ENCODE measurements at regions not wholly inside any gene's neighbourhood (a gene's known extent, or its start where the extent isn't known, plus 50 kb on each side); places are given as distances from the start of the nearest gene placed in this dataset.

GRCh38 chr2:22377268-22377667, 1007.7 kb upstream of the KLHL29 start:
- H3K9me3 ChIP-seq (ENCODE audit: insufficient read depth, low read length), result no peaks in the 10 kb centered on the region
- H3K27ac ChIP-seq (ENCODE audit: low read depth, low read length), result no peak overlapping the region
- no peaks in the 10 kb centered on the region for H4K20me1 ChIP-seq (ENCODE audit: low read depth, low read length)
- H3K9ac ChIP-seq (ENCODE audit: low read length), result no peak overlapping the region
- no peaks in the 10 kb centered on the region for H3F3A ChIP-seq (ENCODE audit: insufficient read depth)
- no peak overlapping the region for H3K4me3 ChIP-seq (ENCODE audit: insufficient read depth, low read length, poor library complexity, severe bottlenecking)
- H3K36me3 ChIP-seq (ENCODE audit: low read length), result no peaks in the 10 kb centered on the region
- H3K27me3 ChIP-seq (ENCODE audit: low read length), result no peaks in the 10 kb centered on the region
- H2AFZ ChIP-seq (ENCODE audit: low read depth, low read length, severe bottlenecking), result no peak overlapping the region
- no peaks in the 10 kb centered on the region for H3K9me2 ChIP-seq (replicated peaks; ENCODE audit: insufficient read depth, low read length)
- TF ChIP-seq, protein P1, sequence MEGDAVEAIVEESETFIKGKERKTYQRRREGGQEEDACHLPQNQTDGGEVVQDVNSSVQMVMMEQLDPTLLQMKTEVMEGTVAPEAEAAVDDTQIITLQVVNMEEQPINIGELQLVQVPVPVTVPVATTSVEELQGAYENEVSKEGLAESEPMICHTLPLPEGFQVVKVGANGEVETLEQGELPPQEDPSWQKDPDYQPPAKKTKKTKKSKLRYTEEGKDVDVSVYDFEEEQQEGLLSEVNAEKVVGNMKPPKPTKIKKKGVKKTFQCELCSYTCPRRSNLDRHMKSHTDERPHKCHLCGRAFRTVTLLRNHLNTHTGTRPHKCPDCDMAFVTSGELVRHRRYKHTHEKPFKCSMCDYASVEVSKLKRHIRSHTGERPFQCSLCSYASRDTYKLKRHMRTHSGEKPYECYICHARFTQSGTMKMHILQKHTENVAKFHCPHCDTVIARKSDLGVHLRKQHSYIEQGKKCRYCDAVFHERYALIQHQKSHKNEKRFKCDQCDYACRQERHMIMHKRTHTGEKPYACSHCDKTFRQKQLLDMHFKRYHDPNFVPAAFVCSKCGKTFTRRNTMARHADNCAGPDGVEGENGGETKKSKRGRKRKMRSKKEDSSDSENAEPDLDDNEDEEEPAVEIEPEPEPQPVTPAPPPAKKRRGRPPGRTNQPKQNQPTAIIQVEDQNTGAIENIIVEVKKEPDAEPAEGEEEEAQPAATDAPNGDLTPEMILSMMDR (IDR thresholded peaks at IDR 0.05; ENCODE audit: insufficient read depth, low read length, poor library complexity, severe bottlenecking), result no peak
- TF ChIP-seq EZH2phosphoT487 (conservative IDR thresholded peaks at IDR 0.05; ENCODE audit: low read length), result no peak
- H3K4me2 ChIP-seq (ENCODE audit: low read depth, low read length, poor library complexity, severe bottlenecking), result no peak overlapping the region
- no peaks in the 10 kb centered on the region for H3K79me2 ChIP-seq (ENCODE audit: insufficient read depth, low read length)

DNA sequence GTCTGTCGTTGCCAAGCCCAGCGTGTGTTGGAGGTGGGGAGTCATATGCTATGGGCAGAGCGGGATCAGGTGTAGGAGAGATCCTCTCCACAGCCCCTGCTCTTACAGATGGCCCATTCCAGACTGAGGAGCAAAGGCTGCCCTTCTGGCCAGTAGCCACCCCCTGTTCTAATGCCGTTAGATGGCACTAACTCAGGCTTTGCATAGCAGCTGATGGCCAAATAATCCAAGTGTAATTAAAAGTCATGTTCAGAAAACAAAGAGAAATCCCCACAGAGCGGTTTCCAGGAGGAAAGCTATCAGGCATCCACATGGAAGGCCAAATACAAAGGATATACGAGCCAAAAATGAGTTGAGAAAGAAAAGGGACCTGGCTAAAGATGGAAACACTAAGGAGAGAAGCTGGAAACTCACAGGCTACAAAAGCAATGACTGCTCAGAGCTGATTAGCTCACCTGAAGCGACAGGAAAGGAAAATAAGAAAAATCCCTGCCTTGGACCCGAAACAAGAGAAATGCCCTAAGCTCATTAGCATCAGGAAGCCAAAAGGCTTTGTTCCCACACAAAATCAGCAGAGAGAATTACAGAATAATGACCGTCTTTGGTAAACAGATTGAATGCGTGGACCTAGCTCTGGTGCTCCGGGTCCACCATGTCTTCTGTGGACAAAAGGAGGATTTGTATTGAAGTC, 1002.4 kb upstream of the KLHL29 start:
- Histone ChIP-seq H3F3A (ENCODE audit: insufficient read depth) (no peaks in the 10 kb centered on the region), H3K9ac (ENCODE audit: low read length) (no peak overlapping the region), H3K9me2 (replicated peaks; ENCODE audit: insufficient read depth, low read length) (no peaks in the 10 kb centered on the region), H3K27ac (ENCODE audit: low read depth, low read length) (no peak overlapping the region), H3K79me2 (ENCODE audit: insufficient read depth, low read length) (no peaks in the 10 kb centered on the region), H3K36me3 (ENCODE audit: low read length) (no peaks in the 10 kb centered on the region), H3K4me2 (ENCODE audit: low read depth, low read length, poor library complexity, severe bottlenecking) (no peak overlapping the region), H3K4me3 (ENCODE audit: insufficient read depth, low read length, poor library complexity, severe bottlenecking) (no peak overlapping the region), H3K9me3 (ENCODE audit: insufficient read depth, low read length) (no peaks in the 10 kb centered on the region), H3K27me3 (ENCODE audit: low read length) (no peaks in the 10 kb centered on the region), H4K20me1 (ENCODE audit: low read depth, low read length) (no peaks in the 10 kb centered on the region), H2AFZ (ENCODE audit: low read depth, low read length, severe bottlenecking) (no peak overlapping the region)
- TF ChIP-seq, protein P1 (IDR thresholded peaks at IDR 0.05; ENCODE audit: insufficient read depth, low read length, poor library complexity, severe bottlenecking), result no peak
- TF ChIP-seq EZH2phosphoT487 (conservative IDR thresholded peaks at IDR 0.05; ENCODE audit: low read length), result no peak

DNA sequence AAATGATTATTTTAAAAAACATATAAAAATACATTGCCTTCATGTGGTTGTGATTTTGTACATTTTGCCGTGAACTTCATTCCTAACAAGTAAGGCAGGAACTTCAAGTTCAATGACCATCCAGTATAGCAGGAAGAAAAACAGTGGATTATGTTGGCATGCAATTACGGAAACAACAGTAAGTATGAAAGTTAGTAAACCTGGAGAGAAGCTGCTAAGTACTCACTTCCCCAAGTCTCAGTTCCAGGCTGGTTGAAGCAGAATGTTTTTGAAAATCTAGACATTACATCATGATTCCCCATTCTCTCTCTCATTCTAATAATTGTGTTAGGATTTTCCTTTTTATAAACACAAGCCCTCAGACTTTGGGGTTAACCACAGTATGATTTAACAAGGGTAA, 987.1 kb upstream of the KLHL29 start:
- no peak overlapping the region for H3K4me2 ChIP-seq (ENCODE audit: low read depth, low read length, poor library complexity, severe bottlenecking)
- no peak for TF ChIP-seq EZH2phosphoT487 (conservative IDR thresholded peaks at IDR 0.05; ENCODE audit: low read length)
- TF ChIP-seq, protein P1 (IDR thresholded peaks at IDR 0.05; ENCODE audit: insufficient read depth, low read length, poor library complexity, severe bottlenecking), result no peak
- no peak overlapping the region for H3K27ac ChIP-seq (ENCODE audit: low read depth, low read length)
- no peaks in the 10 kb centered on the region for H3F3A ChIP-seq (ENCODE audit: insufficient read depth)
- no peaks in the 10 kb centered on the region for H3K9me3 ChIP-seq (ENCODE audit: insufficient read depth, low read length)
- H3K36me3 ChIP-seq (ENCODE audit: low read length), result no peaks in the 10 kb centered on the region
- no peak overlapping the region for H2AFZ ChIP-seq (ENCODE audit: low read depth, low read length, severe bottlenecking)
- H3K27me3 ChIP-seq (ENCODE audit: low read length), result no peaks in the 10 kb centered on the region
- no peaks in the 10 kb centered on the region for H3K9me2 ChIP-seq (replicated peaks; ENCODE audit: insufficient read depth, low read length)
- no peaks in the 10 kb centered on the region for H4K20me1 ChIP-seq (ENCODE audit: low read depth, low read length)
- no peaks in the 10 kb centered on the region for H3K79me2 ChIP-seq (ENCODE audit: insufficient read depth, low read length)
- no peak overlapping the region for H3K4me3 ChIP-seq (ENCODE audit: insufficient read depth, low read length, poor library complexity, severe bottlenecking)
- no peak overlapping the region for H3K9ac ChIP-seq (ENCODE audit: low read length)
